ENCODE measurements at regions not wholly inside any gene's neighbourhood (a gene's known extent, or its start where the extent isn't known, plus 50 kb on each side); places are given as distances from the start of the nearest gene placed in this dataset.

GRCh38 chr5:2158767-2159166, 276.0 kb upstream of the IRX4 start:
- Histone ChIP-seq H3K27ac (no peak overlapping the region), H3K4me3 (no peak overlapping the region), H3K36me3 (no peaks in the 10 kb centered on the region), H3K9me3 (no peaks in the 10 kb centered on the region), H3K4me1 (no peaks in the 10 kb centered on the region), H3K27me3 (no peaks in the 10 kb centered on the region)
- TF ChIP-seq CTCF (IDR thresholded peaks at IDR 0.05): no peak
- DNase-seq (no peak), ATAC-seq (no peak)
- intact Hi-C loops (cut with DNase I): no loop called here

GRCh38 chr5:2158109-2158508, 275.4 kb upstream of the IRX4 start:
- DNase-seq (no peak), ATAC-seq (no peak)
- TF ChIP-seq CTCF (IDR thresholded peaks at IDR 0.05): no peak
- H3K27me3 ChIP-seq: no peaks in the 10 kb centered on the region
- intact Hi-C loops (cut with DNase I): no loop called here
- no peak overlapping the region for H3K4me3 ChIP-seq
- H3K9me3 ChIP-seq: no peaks in the 10 kb centered on the region
- H3K4me1 ChIP-seq: no peaks in the 10 kb centered on the region
- no peaks in the 10 kb centered on the region for H3K36me3 ChIP-seq
- H3K27ac ChIP-seq: no peak overlapping the region

- no peak for TF ChIP-seq CTCF (IDR thresholded peaks at IDR 0.05)
- ATAC-seq (no peak), DNase-seq (no peak)
- Histone ChIP-seq H3K36me3 (no peaks in the 10 kb centered on the region), H3K4me1 (no peaks in the 10 kb centered on the region), H3K27ac (no peak overlapping the region), H3K4me3 (no peak overlapping the region), H3K9me3 (no peaks in the 10 kb centered on the region), H3K27me3 (no peaks in the 10 kb centered on the region)
- intact Hi-C loops (cut with DNase I): no loop called here
Observed at GRCh38 chr5:2157372-2157771, 274.6 kb upstream of the IRX4 start.

GRCh38 chr5:2156358-2157059, 273.8 kb upstream of the IRX4 start:
- no peak for ATAC-seq
- intact Hi-C loops (cut with DNase I): no loop called here
- H3K27ac ChIP-seq: no peak overlapping the region
- H3K9me3 ChIP-seq: no peaks in the 10 kb centered on the region
- H3K4me3 ChIP-seq: no peak overlapping the region
- peaks cover 2% of the 10 kb centered on the region for H3K27me3 ChIP-seq
- no peak for DNase-seq
- no peaks in the 10 kb centered on the region for H3K4me1 ChIP-seq
- no peaks in the 10 kb centered on the region for H3K36me3 ChIP-seq
- TF ChIP-seq CTCF (IDR thresholded peaks at IDR 0.05): no peak

GRCh38 chr5:2155556-2155955, 272.8 kb upstream of the IRX4 start:
- ATAC-seq (no peak), DNase-seq (no peak)
- Histone ChIP-seq H3K9me3 (no peaks in the 10 kb centered on the region), H3K4me1 (no peaks in the 10 kb centered on the region), H3K27me3 (peaks cover 9% of the 10 kb centered on the region), H3K4me3 (no peak overlapping the region), H3K36me3 (no peaks in the 10 kb centered on the region), H3K27ac (no peak overlapping the region)
- no peak for TF ChIP-seq CTCF (IDR thresholded peaks at IDR 0.05)
- intact Hi-C loops (cut with DNase I): no loop called here

GRCh38 chr5:2153802-2154201, 271.1 kb upstream of the IRX4 start:
- no peak for TF ChIP-seq CTCF (IDR thresholded peaks at IDR 0.05)
- no peak overlapping the region for H3K27ac ChIP-seq
- peaks cover 9% of the 10 kb centered on the region for H3K27me3 ChIP-seq
- intact Hi-C loops (cut with DNase I): no loop called here
- H3K9me3 ChIP-seq: no peaks in the 10 kb centered on the region
- DNase-seq (no peak), ATAC-seq (no peak)
- no peaks in the 10 kb centered on the region for H3K36me3 ChIP-seq
- no peaks in the 10 kb centered on the region for H3K4me1 ChIP-seq
- H3K4me3 ChIP-seq: no peak overlapping the region

All from upper lobe of right lung (tissue), 1 donor.